ENCODE measurements at regions not wholly inside any gene's neighbourhood (a gene's known extent, or its start where the extent isn't known, plus 50 kb on each side); places are given as distances from the start of the nearest gene placed in this dataset.
"Not testable (repeated sequence)": the region's sequence is repeated elsewhere in the genome, so short reads cannot be mapped to it uniquely, and the experiment has no call there.

- TF ChIP-seq ZNF610 (tag by site-specific recombination; IDR thresholded peaks at IDR 0.05; ENCODE audit: borderline replicate concordance) (no peak), HOXD13 (CRISPR knock-in tag; IDR thresholded peaks at IDR 0.05; ENCODE audit: borderline replicate concordance) (no peak)
- TF ChIP-seq, protein P1, sequence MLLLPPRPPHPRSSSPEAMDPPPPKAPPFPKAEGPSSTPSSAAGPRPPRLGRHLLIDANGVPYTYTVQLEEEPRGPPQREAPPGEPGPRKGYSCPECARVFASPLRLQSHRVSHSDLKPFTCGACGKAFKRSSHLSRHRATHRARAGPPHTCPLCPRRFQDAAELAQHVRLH (tag by site-specific recombination; IDR thresholded peaks at IDR 0.05), result no peak
These were observed 292.1 kb downstream of the RDH14 start (continued) for GRCh38 chr2:18268400-18268799.

DNA sequence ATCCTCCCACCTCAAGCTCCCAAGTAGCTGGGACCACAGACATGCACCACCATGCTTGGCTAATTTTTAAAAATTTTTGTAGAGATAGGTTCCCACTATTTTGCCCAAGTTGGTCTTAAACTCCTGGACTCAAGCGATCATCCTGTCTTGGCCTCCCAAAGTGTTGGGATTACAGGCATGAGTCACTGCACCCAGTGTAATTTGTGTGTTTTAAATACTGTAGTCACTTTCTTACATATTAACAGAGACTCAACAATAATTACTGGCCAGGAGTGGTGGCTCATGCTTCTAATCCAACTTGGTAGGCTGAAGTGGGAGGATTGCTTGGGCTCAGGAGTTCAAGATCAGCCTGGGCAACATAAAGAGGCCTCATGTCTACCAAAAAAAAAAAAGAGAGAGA, 293.0 kb downstream of the RDH14 start:
- H3K4me1 ChIP-seq (ENCODE audit: control insufficient read depth, insufficient read depth, low read length), result no peaks in the 10 kb centered on the region
- H3K36me3 ChIP-seq (ENCODE audit: control insufficient read depth in 2 of 2, insufficient read depth in 1 of 2, low read length in 2 of 2), result no peaks in the 10 kb centered on the region
- no peaks in the 10 kb centered on the region for H3K9me3 ChIP-seq (ENCODE audit: control insufficient read depth, insufficient read depth, low read depth, low read length)
- CTCF ChIA-PET, result interaction anchor here (0.7 kb wide), 1 partner anchor 436 kb away, joined by 3 read pairs; no protein-coding TSS in a partner anchor
- no peak overlapping the region for H3K27ac ChIP-seq (ENCODE audit: extremely low read depth, low read depth, low read length)
- POLR2A ChIA-PET, result no interaction called here
- H3K4me3 ChIP-seq (ENCODE audit: low read depth, low read length), result no peak overlapping the region
- TF ChIP-seq GLI4 (tag by site-specific recombination; IDR thresholded peaks at IDR 0.05) (no peak), ZNF555 (tag by site-specific recombination; conservative IDR thresholded peaks at IDR 0.05) (no peak), ZNF629 (tag by site-specific recombination; IDR thresholded peaks at IDR 0.05) (no peak)
- TF ChIP-seq, protein P1 (tag by site-specific recombination; IDR thresholded peaks at IDR 0.05), result no peak

GRCh38 chr2:18266699-18267098, 293.8 kb downstream of the RDH14 start:
- H3K36me3 ChIP-seq (ENCODE audit: control insufficient read depth in 2 of 2, insufficient read depth in 1 of 2, low read length in 2 of 2); H3K9me3 ChIP-seq (ENCODE audit: control insufficient read depth, insufficient read depth, low read depth, low read length); POLR2A ChIA-PET; H3K27ac ChIP-seq (ENCODE audit: extremely low read depth, low read depth, low read length); H3K4me3 ChIP-seq (ENCODE audit: low read depth, low read length); H3K4me1 ChIP-seq (ENCODE audit: control insufficient read depth, insufficient read depth, low read length): not testable (repeated sequence)
- CTCF ChIA-PET, result interaction anchor here (0.8 to 0.9 kb wide), 2 partner anchors 14 to 885 kb away, joined by 4 read pairs; no protein-coding TSS in a partner anchor

DNA sequence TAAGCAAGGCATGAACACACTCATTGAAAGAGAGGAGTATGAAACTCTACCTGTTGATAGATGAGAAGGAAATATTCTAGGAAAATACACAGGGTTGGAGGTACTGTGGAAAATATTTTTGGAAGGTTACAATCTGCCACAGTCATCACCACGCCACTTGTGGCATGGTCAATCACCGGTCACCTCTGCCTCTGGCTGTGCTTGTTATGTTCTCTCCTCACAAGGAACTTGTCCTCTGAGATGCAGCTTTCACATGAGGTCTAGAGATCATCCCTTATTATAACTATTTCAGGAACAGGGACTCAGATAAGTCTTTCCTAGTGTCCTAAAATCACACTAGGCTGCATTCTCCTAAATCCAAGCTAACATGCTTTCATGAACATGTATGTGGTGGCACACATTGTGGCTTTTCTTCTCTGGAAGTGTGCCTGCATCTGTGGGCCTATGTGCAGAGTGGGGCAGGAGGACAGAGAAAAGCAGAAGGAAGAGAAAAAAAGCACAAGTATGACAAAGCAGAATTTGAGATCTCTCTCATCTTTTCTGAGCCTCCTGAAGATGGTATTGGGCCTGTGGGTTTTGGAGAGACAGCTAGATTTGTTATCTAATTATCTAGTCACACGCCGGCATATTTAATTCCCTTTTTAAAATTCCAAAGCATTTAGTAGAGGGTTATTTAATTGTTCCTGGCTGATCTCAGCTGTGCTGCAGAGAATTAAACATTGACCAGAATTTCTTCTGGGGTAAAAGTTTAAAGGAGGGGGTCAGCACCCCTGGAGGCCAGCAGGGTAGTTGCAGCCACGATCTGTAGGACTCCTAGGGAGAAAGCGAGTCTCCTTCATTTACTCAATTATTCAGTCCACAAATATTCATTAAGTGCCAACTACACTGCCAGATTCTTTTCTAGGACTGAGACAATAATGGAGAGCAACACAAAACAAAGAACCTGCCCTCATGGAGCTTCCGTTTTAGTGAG, 294.6 kb downstream of the RDH14 start:
- no peak for TF ChIP-seq INSM2 (tag by site-specific recombination; IDR thresholded peaks at IDR 0.05)
- no peak for TF ChIP-seq ZNF302 (tag by site-specific recombination; IDR thresholded peaks at IDR 0.05; ENCODE audit: low read depth)
- no peak for TF ChIP-seq ZBTB17 (tag by site-specific recombination; IDR thresholded peaks at IDR 0.05)
- TF ChIP-seq ZFP3 (tag by site-specific recombination; IDR thresholded peaks at IDR 0.05; ENCODE audit: low read depth), result no peak
- TF ChIP-seq ZBTB1 (tag by site-specific recombination; IDR thresholded peaks at IDR 0.05), result no peak
- TF ChIP-seq ZBTB44 (tag by site-specific recombination; IDR thresholded peaks at IDR 0.05), result no peak
- TF ChIP-seq ZNF560 (tag by site-specific recombination; IDR thresholded peaks at IDR 0.05; ENCODE audit: borderline replicate concordance), result no peak
- TF ChIP-seq ZNF394 (tag by site-specific recombination; IDR thresholded peaks at IDR 0.05; ENCODE audit: borderline replicate concordance), result no peak
- no peaks in the 10 kb centered on the region for H3K36me3 ChIP-seq (ENCODE audit: control insufficient read depth in 2 of 2, insufficient read depth in 1 of 2, low read length in 2 of 2)
- H3K27ac ChIP-seq (ENCODE audit: extremely low read depth, low read depth, low read length), result no peak overlapping the region
- H3K9me3 ChIP-seq (ENCODE audit: control insufficient read depth, insufficient read depth, low read depth, low read length), result no peaks in the 10 kb centered on the region
- no peak overlapping the region for H3K4me3 ChIP-seq (ENCODE audit: low read depth, low read length)
- ChIA-PET POLR2A (no interaction called here), CTCF (interaction anchor here (0.6 to 0.9 kb wide), 3 partner anchors 15 to 884 kb away, joined by 3 to 4 read pairs (median 4); no protein-coding TSS in a partner anchor)
- H3K4me1 ChIP-seq (ENCODE audit: control insufficient read depth, insufficient read depth, low read length), result no peaks in the 10 kb centered on the region

Data from HEK293 (cell line).